ENCODE measurements at regions not wholly inside any gene's neighbourhood (a gene's known extent, or its start where the extent isn't known, plus 50 kb on each side); places are given as distances from the start of the nearest gene placed in this dataset.

- Histone ChIP-seq H3K4me1 (replicated peaks in 1 of 2) (peaks cover 7 to 9% of the 10 kb centered on the region in 2 donors), H3K4me3 (no peak overlapping the region), H3K27ac (no peak overlapping the region)
- 6 to 100% (median 17%) methylated on average over 2 to 4 of the region's 7 CpGs; no CpG with 5 or more reads in 4 of the 10 experiments for WGBS, 10 experiments
- in situ Hi-C loops (cut with MboI; ENCODE audit: low pct_unique_long_range_greater_than_20kb in 2 of 9, low sequenced_read_pairs in 9 of 9, unreplicated experiment in 9 of 9): loop anchor here in 5 of 9 experiments (25.0 kb wide), 3 partner anchors 530 to 1030 kb away; partner anchors contain the start of gene ZEB1 (in 2 of the 5)
- ATAC-seq (replicated peaks in 6 of 8): peak in 1 of 8 experiments; percentile 5
Observed at GRCh38 chr10:30782157-30782536, 152.6 kb upstream of the LYZL2 start.

GRCh38 chr10:30781670-30782121 is 152.1 kb upstream of the LYZL2 start:
- H3K4me1 ChIP-seq (replicated peaks in 1 of 2): peaks cover 7 to 9% of the 10 kb centered on the region in 2 donors
- peak in 2 of 8 experiments; percentile 4 for ATAC-seq (replicated peaks in 6 of 8)
- in situ Hi-C loops (cut with MboI; ENCODE audit: low pct_unique_long_range_greater_than_20kb in 2 of 9, low sequenced_read_pairs in 9 of 9, unreplicated experiment in 9 of 9): loop anchor here in 5 of 9 experiments (25.0 kb wide), 3 partner anchors 531 to 1031 kb away; partner anchors contain the start of gene ZEB1 (in 2 of the 5)

GRCh38 chr10:30778769-30779168 is 149.2 kb upstream of the LYZL2 start:
- H3K27ac ChIP-seq: no peak overlapping the region
- H3K4me1 ChIP-seq (replicated peaks in 1 of 2): no peaks in the 10 kb centered on the region
- in situ Hi-C loops (cut with MboI; ENCODE audit: low pct_unique_long_range_greater_than_20kb in 2 of 9, low sequenced_read_pairs in 9 of 9, unreplicated experiment in 9 of 9): loop anchor here in 5 of 9 experiments (25.0 kb wide), 3 partner anchors 534 to 1034 kb away; partner anchors contain the start of gene ZEB1 (in 2 of the 5)
- WGBS, 10 experiments: 27 to 75% (median 40%) methylated on average over 1 of the region's 1 CpG; no CpG with 5 or more reads in 3 of the 10 experiments
- H3K4me3 ChIP-seq: no peak overlapping the region
- ATAC-seq (replicated peaks in 6 of 8): no peak

More at GRCh38 chr10:30781670-30782121, 152.1 kb upstream of the LYZL2 start:
- Histone ChIP-seq H3K27ac (no peak overlapping the region), H3K4me3 (no peak overlapping the region)
- WGBS, 10 experiments: 0 to 83% (median 50%) methylated on average over 1 to 12 of the region's 12 CpGs; no CpG with 5 or more reads in 3 of the 10 experiments

GRCh38 chr10:30775779-30776591 is 146.4 kb upstream of the LYZL2 start:
- Histone ChIP-seq H3K27ac (no peak overlapping the region), H3K4me1 (replicated peaks in 1 of 2) (no peaks in the 10 kb centered on the region), H3K4me3 (no peak overlapping the region)
- 0 to 100% (median 79%) methylated on average over 1 to 8 of the region's 10 CpGs; no CpG with 5 or more reads in 2 of the 10 experiments for WGBS, 10 experiments
- ATAC-seq (replicated peaks in 6 of 8): peak in 3 of 8 experiments; percentile 82 to 99 (median 84)
- in situ Hi-C loops (cut with MboI; ENCODE audit: low pct_unique_long_range_greater_than_20kb in 2 of 9, low sequenced_read_pairs in 9 of 9, unreplicated experiment in 9 of 9): loop anchor here in 5 of 9 experiments (25.0 kb wide), 3 partner anchors 536 to 1036 kb away; partner anchors contain the start of gene ZEB1 (in 2 of the 5)

GRCh38 chr10:30774261-30774660 is 144.7 kb upstream of the LYZL2 start:
- H3K27ac ChIP-seq: no peak overlapping the region
- no peak overlapping the region for H3K4me3 ChIP-seq
- ATAC-seq (replicated peaks in 6 of 8): no peak
- 18 to 100% (median 90%) methylated on average over 1 to 6 of the region's 10 CpGs; no CpG with 5 or more reads in 4 of the 10 experiments for WGBS, 10 experiments
- H3K4me1 ChIP-seq (replicated peaks in 1 of 2): no peaks in the 10 kb centered on the region
- in situ Hi-C loops (cut with MboI; ENCODE audit: low pct_unique_long_range_greater_than_20kb in 2 of 9, low sequenced_read_pairs in 9 of 9, unreplicated experiment in 9 of 9): loop anchor here in 1 of 9 experiments (25.0 kb wide), 1 partner anchor 1038 kb away; no protein-coding TSS in a partner anchor

GRCh38 chr10:30773501-30773900 is 143.9 kb upstream of the LYZL2 start:
- Histone ChIP-seq H3K4me1 (replicated peaks in 1 of 2) (no peaks in the 10 kb centered on the region), H3K27ac (no peak overlapping the region), H3K4me3 (no peak overlapping the region)
- in situ Hi-C loops (cut with MboI; ENCODE audit: low pct_unique_long_range_greater_than_20kb in 2 of 9, low sequenced_read_pairs in 9 of 9, unreplicated experiment in 9 of 9): loop anchor here in 1 of 9 experiments (25.0 kb wide), 1 partner anchor 1039 kb away; no protein-coding TSS in a partner anchor
- no CpG with 5 or more reads among the region's 1 CpG for WGBS, 10 experiments
- no peak for ATAC-seq (replicated peaks in 6 of 8)

- no peak overlapping the region for H3K4me3 ChIP-seq
- in situ Hi-C loops (cut with MboI; ENCODE audit: low pct_unique_long_range_greater_than_20kb in 2 of 9, low sequenced_read_pairs in 9 of 9, unreplicated experiment in 9 of 9): loop anchor here in 1 of 9 experiments (25.0 kb wide), 1 partner anchor 1041 kb away; no protein-coding TSS in a partner anchor
- no peak for ATAC-seq (replicated peaks in 6 of 8)
- WGBS, 10 experiments: 0 to 57% (median 27%) methylated on average over 1 of the region's 1 CpG; no CpG with 5 or more reads in 2 of the 10 experiments
- H3K4me1 ChIP-seq (replicated peaks in 1 of 2): no peaks in the 10 kb centered on the region
- H3K27ac ChIP-seq: no peak overlapping the region
Observed at GRCh38 chr10:30770816-30771215, 141.3 kb upstream of the LYZL2 start.

GRCh38 chr10:30770229-30770628 is 140.7 kb upstream of the LYZL2 start:
- in situ Hi-C loops (cut with MboI; ENCODE audit: low pct_unique_long_range_greater_than_20kb in 2 of 9, low sequenced_read_pairs in 9 of 9, unreplicated experiment in 9 of 9): loop anchor here in 1 of 9 experiments (25.0 kb wide), 1 partner anchor 1042 kb away; no protein-coding TSS in a partner anchor
- H3K4me3 ChIP-seq: no peak overlapping the region
- H3K27ac ChIP-seq: no peak overlapping the region
- 67 to 100% (median 92%) methylated on average over 1 to 2 of the region's 2 CpGs; no CpG with 5 or more reads in 4 of the 10 experiments for WGBS, 10 experiments
- no peak for ATAC-seq (replicated peaks in 6 of 8)
- peaks cover 0 to 1% of the 10 kb centered on the region in 2 donors for H3K4me1 ChIP-seq (replicated peaks in 1 of 2)

- H3K4me1 ChIP-seq (replicated peaks in 1 of 2): peaks cover 4 to 6% of the 10 kb centered on the region in 2 donors
- WGBS, 10 experiments: 87 to 100% methylated on average over 3 to 5 of the region's 16 CpGs; no CpG with 5 or more reads in 8 of the 10 experiments
- H3K4me3 ChIP-seq: no peak overlapping the region
- H3K27ac ChIP-seq: no peak overlapping the region
- in situ Hi-C loops (cut with MboI; ENCODE audit: low pct_unique_long_range_greater_than_20kb in 2 of 9, low sequenced_read_pairs in 9 of 9, unreplicated experiment in 9 of 9): loop anchor here in 1 of 9 experiments (25.0 kb wide), 1 partner anchor 1043 kb away; no protein-coding TSS in a partner anchor
- ATAC-seq (replicated peaks in 6 of 8): no peak
Observed at GRCh38 chr10:30769361-30769760, 139.8 kb upstream of the LYZL2 start.

- Histone ChIP-seq H3K4me1 (replicated peaks in 1 of 2) (peaks cover 4 to 6% of the 10 kb centered on the region in 2 donors), H3K27ac (no peak overlapping the region), H3K4me3 (no peak overlapping the region)
- WGBS, 10 experiments: 0 to 100% (median 38%) methylated on average over 1 to 8 of the region's 8 CpGs; no CpG with 5 or more reads in 3 of the 10 experiments
- in situ Hi-C loops (cut with MboI; ENCODE audit: low pct_unique_long_range_greater_than_20kb in 2 of 9, low sequenced_read_pairs in 9 of 9, unreplicated experiment in 9 of 9): loop anchor here in 1 of 9 experiments (25.0 kb wide), 1 partner anchor 1047 kb away; no protein-coding TSS in a partner anchor
- ATAC-seq (replicated peaks in 6 of 8): peak in 5 of 8 experiments; percentile 21 to 42 (median 33)
Observed at GRCh38 chr10:30765616-30766015, 136.1 kb upstream of the LYZL2 start.

GRCh38 chr10:30765022-30765615 is 135.6 kb upstream of the LYZL2 start:
- Histone ChIP-seq H3K4me1 (replicated peaks in 1 of 2) (peaks cover 4 to 6% of the 10 kb centered on the region in 2 donors), H3K4me3 (no peak overlapping the region), H3K27ac (no peak overlapping the region)
- WGBS, 10 experiments: 25 to 100% (median 55%) methylated on average over 1 to 11 of the region's 11 CpGs
- peak in 4 of 8 experiments; percentile 23 to 47 (median 40) for ATAC-seq (replicated peaks in 6 of 8)
- in situ Hi-C loops (cut with MboI; ENCODE audit: low pct_unique_long_range_greater_than_20kb in 2 of 9, low sequenced_read_pairs in 9 of 9, unreplicated experiment in 9 of 9): loop anchor here in 1 of 9 experiments (25.0 kb wide), 1 partner anchor 1047 kb away; no protein-coding TSS in a partner anchor

- H3K4me1 ChIP-seq (replicated peaks in 1 of 2): peaks cover 4 to 6% of the 10 kb centered on the region in 2 donors
- H3K27ac ChIP-seq: no peak overlapping the region
- in situ Hi-C loops (cut with MboI; ENCODE audit: low pct_unique_long_range_greater_than_20kb in 2 of 9, low sequenced_read_pairs in 9 of 9, unreplicated experiment in 9 of 9): loop anchor here in 1 of 9 experiments (25.0 kb wide), 1 partner anchor 1048 kb away; no protein-coding TSS in a partner anchor
- 6 to 100% (median 91%) methylated on average over 1 to 10 of the region's 11 CpGs for WGBS, 10 experiments
- H3K4me3 ChIP-seq: no peak overlapping the region
- no peak for ATAC-seq (replicated peaks in 6 of 8)
Observed at GRCh38 chr10:30763918-30764317, 134.4 kb upstream of the LYZL2 start.
